ENCODE measurements at regions not wholly inside any gene's neighbourhood (a gene's known extent, or its start where the extent isn't known, plus 50 kb on each side); places are given as distances from the start of the nearest gene placed in this dataset.

DNA sequence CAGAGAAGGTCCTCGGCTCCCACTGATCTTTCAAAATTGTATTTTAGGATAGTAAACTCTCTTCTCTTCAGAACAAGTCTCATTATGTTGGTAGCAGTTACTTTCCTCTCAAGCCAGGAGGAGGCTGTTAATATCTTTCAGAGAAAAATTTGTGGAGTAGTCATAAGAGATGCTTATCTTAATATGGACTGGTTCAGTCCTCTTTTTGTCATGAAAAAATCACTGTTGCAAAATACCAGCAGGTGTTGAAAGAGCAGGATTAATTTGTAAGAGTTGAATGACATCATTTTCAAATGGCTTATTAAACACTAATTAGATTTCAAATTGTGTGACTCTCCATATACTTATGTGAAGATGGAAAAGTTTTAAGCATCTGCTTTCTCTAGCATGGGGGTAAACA is 662.5 kb downstream of the POM121L12 start:
- Histone ChIP-seq H3K36me3 (ENCODE audit: control insufficient read depth, insufficient read depth, low read length) (no peaks in the 10 kb centered on the region), H3K9me3 (replicated peaks; ENCODE audit: control insufficient read depth, insufficient read depth, low read depth, low read length) (no peaks in the 10 kb centered on the region), H3K4me3 (no peak overlapping the region), H3K79me2 (ENCODE audit: control insufficient read depth, insufficient read depth, low read length) (no peaks in the 10 kb centered on the region), H3K9ac (ENCODE audit: insufficient read depth in 1 of 2, low read depth in 2 of 2, low read length in 2 of 2) (no peak overlapping the region), H3K9me1 (ENCODE audit: control insufficient read depth, insufficient read depth, low read length) (no peaks in the 10 kb centered on the region), H3K4me1 (replicated peaks in 1 of 2; ENCODE audit: control insufficient read depth in 2 of 2, insufficient read depth in 2 of 2, low read length in 2 of 2) (no peaks in the 10 kb centered on the region), H3K27ac (ENCODE audit: extremely low read depth, low read depth, low read length) (no peak overlapping the region), H4K20me1 (replicated peaks; ENCODE audit: control insufficient read depth, insufficient read depth, low read length) (no peaks in the 10 kb centered on the region), H3K4me2 (ENCODE audit: insufficient read depth, low read length) (no peak overlapping the region), H3K27me3 (ENCODE audit: control insufficient read depth in 2 of 2, insufficient read depth in 2 of 2, low read length in 2 of 2) (no peaks in the 10 kb centered on the region), H2AFZ (ENCODE audit: low read depth, low read length) (no peak overlapping the region)
- in situ Hi-C loops (cut with MboI): no loop called here
- WGBS (ENCODE audit: insufficient coverage, low coverage, missing lambda C conversion rate): 64% methylated on average over 1 of the region's 1 CpG
- DNase-seq (ENCODE audit: extremely low read depth in 1 of 4, low spot score in 3 of 4) (no peak), FAIRE-seq (no peak), ATAC-seq (no peak)
- no peak for TF ChIP-seq MAFK (IDR thresholded peaks at IDR 0.05; ENCODE audit: low read length)
- TF ChIP-seq SMAD4 (CRISPR knock-in tag; conservative IDR thresholded peaks at IDR 0.05): no peak
- TF ChIP-seq, protein P1, sequence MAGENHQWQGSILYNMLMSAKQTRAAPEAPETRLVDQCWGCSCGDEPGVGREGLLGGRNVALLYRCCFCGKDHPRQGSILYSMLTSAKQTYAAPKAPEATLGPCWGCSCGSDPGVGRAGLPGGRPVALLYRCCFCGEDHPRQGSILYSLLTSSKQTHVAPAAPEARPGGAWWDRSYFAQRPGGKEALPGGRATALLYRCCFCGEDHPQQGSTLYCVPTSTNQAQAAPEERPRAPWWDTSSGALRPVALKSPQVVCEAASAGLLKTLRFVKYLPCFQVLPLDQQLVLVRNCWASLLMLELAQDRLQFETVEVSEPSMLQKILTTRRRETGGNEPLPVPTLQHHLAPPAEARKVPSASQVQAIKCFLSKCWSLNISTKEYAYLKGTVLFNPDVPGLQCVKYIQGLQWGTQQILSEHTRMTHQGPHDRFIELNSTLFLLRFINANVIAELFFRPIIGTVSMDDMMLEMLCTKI (IDR thresholded peaks at IDR 0.05; ENCODE audit: partially characterized antibody): no peak
- TF ChIP-seq MBD2 (IDR thresholded peaks at IDR 0.05; ENCODE audit: borderline replicate concordance, low read depth): no peak
- TF ChIP-seq RCOR1 (IDR thresholded peaks at IDR 0.05; ENCODE audit: borderline replicate concordance in 1 of 2, low read depth in 2 of 2, low read length in 2 of 2): no peak
- no peak for TF ChIP-seq NCOA1 (IDR thresholded peaks at IDR 0.05; ENCODE audit: low read depth)
- TF ChIP-seq ZNF121 (CRISPR knock-in tag; conservative IDR thresholded peaks at IDR 0.05): no peak
- TF ChIP-seq, protein P2, sequence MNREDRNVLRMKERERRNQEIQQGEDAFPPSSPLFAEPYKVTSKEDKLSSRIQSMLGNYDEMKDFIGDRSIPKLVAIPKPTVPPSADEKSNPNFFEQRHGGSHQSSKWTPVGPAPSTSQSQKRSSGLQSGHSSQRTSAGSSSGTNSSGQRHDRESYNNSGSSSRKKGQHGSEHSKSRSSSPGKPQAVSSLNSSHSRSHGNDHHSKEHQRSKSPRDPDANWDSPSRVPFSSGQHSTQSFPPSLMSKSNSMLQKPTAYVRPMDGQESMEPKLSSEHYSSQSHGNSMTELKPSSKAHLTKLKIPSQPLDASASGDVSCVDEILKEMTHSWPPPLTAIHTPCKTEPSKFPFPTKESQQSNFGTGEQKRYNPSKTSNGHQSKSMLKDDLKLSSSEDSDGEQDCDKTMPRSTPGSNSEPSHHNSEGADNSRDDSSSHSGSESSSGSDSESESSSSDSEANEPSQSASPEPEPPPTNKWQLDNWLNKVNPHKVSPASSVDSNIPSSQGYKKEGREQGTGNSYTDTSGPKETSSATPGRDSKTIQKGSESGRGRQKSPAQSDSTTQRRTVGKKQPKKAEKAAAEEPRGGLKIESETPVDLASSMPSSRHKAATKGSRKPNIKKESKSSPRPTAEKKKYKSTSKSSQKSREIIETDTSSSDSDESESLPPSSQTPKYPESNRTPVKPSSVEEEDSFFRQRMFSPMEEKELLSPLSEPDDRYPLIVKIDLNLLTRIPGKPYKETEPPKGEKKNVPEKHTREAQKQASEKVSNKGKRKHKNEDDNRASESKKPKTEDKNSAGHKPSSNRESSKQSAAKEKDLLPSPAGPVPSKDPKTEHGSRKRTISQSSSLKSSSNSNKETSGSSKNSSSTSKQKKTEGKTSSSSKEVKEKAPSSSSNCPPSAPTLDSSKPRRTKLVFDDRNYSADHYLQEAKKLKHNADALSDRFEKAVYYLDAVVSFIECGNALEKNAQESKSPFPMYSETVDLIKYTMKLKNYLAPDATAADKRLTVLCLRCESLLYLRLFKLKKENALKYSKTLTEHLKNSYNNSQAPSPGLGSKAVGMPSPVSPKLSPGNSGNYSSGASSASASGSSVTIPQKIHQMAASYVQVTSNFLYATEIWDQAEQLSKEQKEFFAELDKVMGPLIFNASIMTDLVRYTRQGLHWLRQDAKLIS (CRISPR knock-in tag; IDR thresholded peaks at IDR 0.05): no peak
- TF ChIP-seq ZNF354B (CRISPR knock-in tag; IDR thresholded peaks at IDR 0.05): no peak
- TF ChIP-seq, protein P3, sequence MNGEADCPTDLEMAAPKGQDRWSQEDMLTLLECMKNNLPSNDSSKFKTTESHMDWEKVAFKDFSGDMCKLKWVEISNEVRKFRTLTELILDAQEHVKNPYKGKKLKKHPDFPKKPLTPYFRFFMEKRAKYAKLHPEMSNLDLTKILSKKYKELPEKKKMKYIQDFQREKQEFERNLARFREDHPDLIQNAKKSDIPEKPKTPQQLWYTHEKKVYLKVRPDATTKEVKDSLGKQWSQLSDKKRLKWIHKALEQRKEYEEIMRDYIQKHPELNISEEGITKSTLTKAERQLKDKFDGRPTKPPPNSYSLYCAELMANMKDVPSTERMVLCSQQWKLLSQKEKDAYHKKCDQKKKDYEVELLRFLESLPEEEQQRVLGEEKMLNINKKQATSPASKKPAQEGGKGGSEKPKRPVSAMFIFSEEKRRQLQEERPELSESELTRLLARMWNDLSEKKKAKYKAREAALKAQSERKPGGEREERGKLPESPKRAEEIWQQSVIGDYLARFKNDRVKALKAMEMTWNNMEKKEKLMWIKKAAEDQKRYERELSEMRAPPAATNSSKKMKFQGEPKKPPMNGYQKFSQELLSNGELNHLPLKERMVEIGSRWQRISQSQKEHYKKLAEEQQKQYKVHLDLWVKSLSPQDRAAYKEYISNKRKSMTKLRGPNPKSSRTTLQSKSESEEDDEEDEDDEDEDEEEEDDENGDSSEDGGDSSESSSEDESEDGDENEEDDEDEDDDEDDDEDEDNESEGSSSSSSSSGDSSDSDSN (IDR thresholded peaks at IDR 0.05; ENCODE audit: borderline replicate concordance in 1 of 2, low read depth in 2 of 2, low read length in 2 of 2): no peak
- no peak for TF ChIP-seq ZNF133 (CRISPR knock-in tag; IDR thresholded peaks at IDR 0.05)
- no peak for TF ChIP-seq SREBF1 (IDR thresholded peaks at IDR 0.05; ENCODE audit: borderline replicate concordance, low read depth, low read length)
- TF ChIP-seq ZBED1 (IDR thresholded peaks at IDR 0.05): no peak
- CTCF ChIA-PET (ENCODE audit: low intra/inter-chr PET ratio): no interaction called here
- BruUV-seq (replicated peaks): no TSS peak
- POLR2A ChIA-PET: no interaction called here
- intact Hi-C loops (cut with micrococcal nuclease): no loop called here
